SK-N-MC (cell line): ENCODE measurements at regions not wholly inside any gene's neighbourhood (a gene's known extent, or its start where the extent isn't known, plus 50 kb on each side); places are given as distances from the start of the nearest gene placed in this dataset.

Source experiments
- DNase-seq: peaks from one replicate; pipeline ENCODE4 v3.0.0-alpha.2; 2011; ENCODE audit warnings: low read depth, low spot score
- H3K27ac ChIP-seq: fragments of 200-600 bp; sonication (generic); 2 replicates; pipeline ENCODE4 v1.5.1; 2016; ENCODE audit warnings: mixed run types
- H3K36me3 ChIP-seq: fragments of 200-600 bp; sonication (generic); 2 replicates; pipeline ENCODE4 v1.6.1; 2017; ENCODE audit warnings: antibody characterized with exemption, low read length, mixed read lengths; ENCODE audit not compliant: insufficient read depth
- H3K4me3 ChIP-seq: fragments of 200-600 bp; sonication (generic); 2 replicates; pipeline ENCODE4 v1.5.1; 2016
- H3K9ac ChIP-seq: fragments of 200-600 bp; sonication (generic); 2 replicates; pipeline ENCODE4 v1.8.0; 2017; ENCODE audit warnings: mixed run types, mixed read lengths; ENCODE audit not compliant: insufficient read length
- H3K9me3 ChIP-seq: fragments of 200-600 bp; sonication (generic); 2 replicates; pipeline ENCODE4 v1.6.1; 2017; ENCODE audit warnings: low read depth, mild to moderate bottlenecking, antibody characterized with exemption, low read length, moderate library complexity, mixed read lengths
- EZH2 ChIP-seq: fragments of 200-600 bp; sonication (generic); IDR thresholded peaks from one replicate; pipeline ENCODE4 v1.6.1; 2017; ENCODE audit warnings: antibody characterized with exemption
- FOXP2 ChIP-seq: optimal IDR thresholded peaks from 2 replicates; pipeline ENCODE3; 2011; ENCODE audit warnings: mild to moderate bottlenecking, moderate library complexity; ENCODE audit not compliant: insufficient read depth; ENCODE audit errors: extremely low read length, control extremely low read depth
- POLR2AphosphoS5 ChIP-seq: IDR thresholded peaks from 2 replicates; pipeline ENCODE4 v1.6.1; 2012; ENCODE audit warnings: mild to moderate bottlenecking, low read depth, low read length, borderline replicate concordance

DNA sequence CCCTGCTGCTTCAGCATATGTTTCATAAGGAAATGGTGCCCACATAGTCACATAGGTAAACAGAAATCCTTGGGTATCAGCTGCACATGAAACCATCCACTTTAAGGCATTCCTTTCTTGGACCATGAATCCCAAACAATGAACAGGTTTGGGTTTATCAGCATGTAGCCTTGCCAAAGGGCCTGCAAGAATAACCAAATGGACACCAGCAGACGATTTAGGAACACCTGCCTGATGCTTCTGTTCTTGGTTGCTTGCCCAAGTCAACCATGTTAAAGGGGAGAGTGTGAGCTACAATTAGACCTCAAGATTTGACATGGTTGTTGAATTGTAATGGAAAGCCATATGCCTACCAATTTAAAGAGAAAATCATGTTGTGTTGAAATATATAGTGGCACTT lies 1342.7 kb upstream of the PIK3C3 start:
- no peak overlapping the region for H3K4me3 ChIP-seq
- H3K36me3 ChIP-seq = no peaks in the 10 kb centered on the region
- no peak overlapping the region for H3K9ac ChIP-seq
- H3K9me3 ChIP-seq = no peaks in the 10 kb centered on the region
- TF ChIP-seq FOXP2 (no peak), EZH2 (no peak), POLR2AphosphoS5 (no peak)
- DNase-seq = no peak
- H3K27ac ChIP-seq = no peak overlapping the region

DNA sequence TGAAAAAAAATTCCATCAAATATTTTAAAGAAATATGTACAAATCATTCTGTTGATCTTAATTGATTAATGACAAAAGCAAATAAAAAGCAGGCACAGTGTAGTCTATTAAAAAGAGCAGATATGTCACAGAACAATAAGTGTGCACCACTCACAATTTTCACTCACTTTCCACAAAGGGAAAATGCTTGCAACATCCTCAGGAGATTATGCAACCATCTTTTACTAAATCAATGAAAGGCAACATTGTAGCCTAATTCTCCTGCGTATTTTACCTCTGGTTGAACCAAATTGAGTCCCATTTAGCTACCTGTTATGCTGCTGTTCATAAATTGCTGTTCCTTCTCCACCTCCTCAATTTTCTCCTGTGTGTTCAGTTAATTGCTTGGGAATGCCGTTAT lies 1346.8 kb upstream of the PIK3C3 start:
- no peaks in the 10 kb centered on the region for H3K36me3 ChIP-seq
- TF ChIP-seq FOXP2 = no peak
- H3K9me3 ChIP-seq = no peaks in the 10 kb centered on the region
- H3K9ac ChIP-seq = no peak overlapping the region
- H3K4me3 ChIP-seq = no peak overlapping the region
- DNase-seq = no peak
- H3K27ac ChIP-seq = no peak overlapping the region

DNA sequence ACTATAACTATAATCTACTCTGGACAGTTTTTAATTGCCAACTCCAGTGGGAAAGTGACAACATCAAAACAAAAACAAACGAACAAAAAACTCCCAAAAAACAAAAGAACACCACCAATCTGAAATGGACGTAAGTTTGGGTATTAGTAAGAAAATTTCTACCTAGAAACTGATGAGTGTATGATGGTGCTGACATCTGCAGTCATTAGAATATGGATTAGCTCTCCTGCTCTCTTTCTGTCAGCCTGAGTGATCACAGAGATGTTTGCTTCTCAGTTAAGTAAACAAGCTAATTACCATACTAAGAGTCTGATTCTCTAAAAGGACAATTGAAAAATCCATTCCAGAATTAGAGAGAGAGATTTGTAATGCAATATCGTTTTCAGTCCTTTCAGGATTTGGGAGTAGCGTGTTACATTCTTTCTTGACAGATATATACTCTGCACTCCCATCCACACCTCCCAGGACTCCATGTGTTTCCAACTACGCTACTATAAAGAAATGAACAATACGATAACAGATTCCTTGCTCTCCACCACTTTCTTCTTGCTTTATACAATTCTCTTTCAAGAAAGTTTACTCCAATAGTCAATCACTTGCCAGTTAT lies 1347.4 kb upstream of the PIK3C3 start:
- no peaks in the 10 kb centered on the region for H3K36me3 ChIP-seq
- no peak for DNase-seq
- H3K27ac ChIP-seq = no peak overlapping the region
- no peak overlapping the region for H3K9ac ChIP-seq
- no peaks in the 10 kb centered on the region for H3K9me3 ChIP-seq
- TF ChIP-seq POLR2AphosphoS5 (no peak), EZH2 (no peak), FOXP2 (no peak)
- H3K4me3 ChIP-seq = no peak overlapping the region

DNA sequence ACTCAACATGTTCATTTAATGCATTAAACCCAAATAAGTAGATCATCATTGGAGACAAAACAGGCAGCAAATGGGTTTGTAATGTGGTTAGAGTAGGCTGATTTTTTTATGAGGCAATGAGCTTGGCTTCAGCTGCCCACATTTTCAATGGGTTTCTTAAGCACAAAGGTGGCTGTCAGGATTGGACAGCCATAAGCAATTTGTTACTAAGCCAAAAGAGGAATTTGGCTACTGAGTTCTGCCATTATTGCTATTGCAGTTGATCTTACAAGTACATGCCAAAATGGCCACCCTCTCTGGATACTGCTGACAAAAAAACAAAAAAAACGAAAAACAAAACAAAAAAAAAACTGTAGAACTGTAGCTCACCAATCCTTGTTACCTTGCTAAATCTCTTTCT lies 1348.0 kb upstream of the PIK3C3 start:
- Histone ChIP-seq H3K4me3 (no peak overlapping the region), H3K36me3 (no peaks in the 10 kb centered on the region), H3K9ac (no peak overlapping the region), H3K9me3 (no peaks in the 10 kb centered on the region), H3K27ac (no peak overlapping the region)
- no peak for DNase-seq
- TF ChIP-seq EZH2 (no peak), POLR2AphosphoS5 (no peak), FOXP2 (no peak)

DNA sequence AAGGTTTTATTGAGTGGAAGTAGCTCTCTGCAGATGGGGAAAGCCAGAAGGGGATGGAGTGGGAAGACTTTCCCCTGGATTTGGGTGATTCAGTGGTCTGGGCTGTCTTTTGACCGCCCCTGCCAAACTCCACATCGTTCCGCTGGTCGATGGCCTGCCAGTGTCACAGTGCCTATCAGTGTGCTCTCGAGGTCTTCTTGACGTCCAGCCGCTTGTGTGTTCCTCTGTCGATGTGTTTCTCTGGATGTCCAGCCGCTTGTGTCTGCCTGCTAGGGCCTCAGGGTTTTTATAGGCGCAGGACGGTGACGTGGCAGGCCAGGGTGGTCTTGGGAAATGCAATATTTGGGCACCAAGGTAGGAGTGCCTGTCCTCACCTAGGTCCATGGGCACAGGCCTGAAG lies 1371.4 kb upstream of the PIK3C3 start:
- H3K9me3 ChIP-seq = no peaks in the 10 kb centered on the region
- no peak for DNase-seq
- TF ChIP-seq POLR2AphosphoS5 (no peak), EZH2 (no peak), FOXP2 (no peak)
- H3K27ac ChIP-seq = no peak overlapping the region
- no peak overlapping the region for H3K9ac ChIP-seq
- no peaks in the 10 kb centered on the region for H3K36me3 ChIP-seq
- no peak overlapping the region for H3K4me3 ChIP-seq

DNA sequence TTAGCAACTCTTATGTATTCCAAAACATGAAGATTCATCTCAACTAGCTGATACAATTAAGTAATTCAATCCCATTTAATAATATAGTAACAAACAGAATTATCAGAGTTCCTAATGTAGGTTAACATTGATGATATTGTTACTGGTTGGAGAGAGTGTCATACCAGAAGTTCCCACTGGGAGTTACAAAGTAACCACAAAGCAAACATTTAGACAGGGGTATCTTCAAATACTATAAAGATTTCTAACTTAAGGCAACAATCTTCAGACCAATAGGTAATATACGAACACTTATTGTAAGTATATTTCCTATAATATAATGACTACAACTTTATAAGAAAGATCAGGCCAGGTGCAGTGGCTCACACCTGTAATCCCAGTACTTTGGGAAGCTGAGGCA lies 1372.9 kb upstream of the PIK3C3 start:
- H3K9me3 ChIP-seq = no peaks in the 10 kb centered on the region
- TF ChIP-seq POLR2AphosphoS5 (no peak), EZH2 (no peak), FOXP2 (no peak)
- no peak overlapping the region for H3K27ac ChIP-seq
- no peak overlapping the region for H3K9ac ChIP-seq
- no peak overlapping the region for H3K4me3 ChIP-seq
- H3K36me3 ChIP-seq = no peaks in the 10 kb centered on the region
- no peak for DNase-seq

DNA sequence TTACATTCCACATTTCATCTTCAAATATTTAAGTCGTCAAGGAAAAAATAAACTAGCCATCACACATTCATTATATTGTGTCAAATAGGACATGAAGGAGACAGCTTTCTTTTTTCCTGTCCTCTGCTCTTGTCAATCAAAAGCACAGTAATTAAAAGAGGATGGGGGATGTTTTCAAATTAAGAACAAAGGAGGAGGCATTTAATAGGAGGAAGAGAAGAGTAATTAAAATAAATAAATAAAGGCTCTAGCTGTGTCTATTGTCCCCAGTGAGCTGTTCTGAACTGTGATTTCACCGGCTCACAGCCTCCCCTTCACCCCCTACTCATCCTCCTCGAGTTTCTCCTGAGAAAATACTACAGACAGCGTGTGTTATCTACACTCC lies 1377.1 kb upstream of the PIK3C3 start:
- H3K9ac ChIP-seq = no peak overlapping the region
- no peak overlapping the region for H3K4me3 ChIP-seq
- H3K27ac ChIP-seq = no peak overlapping the region
- no peak for TF ChIP-seq POLR2AphosphoS5
- TF ChIP-seq FOXP2 = no peak
- no peak for TF ChIP-seq EZH2
- no peaks in the 10 kb centered on the region for H3K9me3 ChIP-seq
- DNase-seq = no peak
- no peaks in the 10 kb centered on the region for H3K36me3 ChIP-seq

DNA sequence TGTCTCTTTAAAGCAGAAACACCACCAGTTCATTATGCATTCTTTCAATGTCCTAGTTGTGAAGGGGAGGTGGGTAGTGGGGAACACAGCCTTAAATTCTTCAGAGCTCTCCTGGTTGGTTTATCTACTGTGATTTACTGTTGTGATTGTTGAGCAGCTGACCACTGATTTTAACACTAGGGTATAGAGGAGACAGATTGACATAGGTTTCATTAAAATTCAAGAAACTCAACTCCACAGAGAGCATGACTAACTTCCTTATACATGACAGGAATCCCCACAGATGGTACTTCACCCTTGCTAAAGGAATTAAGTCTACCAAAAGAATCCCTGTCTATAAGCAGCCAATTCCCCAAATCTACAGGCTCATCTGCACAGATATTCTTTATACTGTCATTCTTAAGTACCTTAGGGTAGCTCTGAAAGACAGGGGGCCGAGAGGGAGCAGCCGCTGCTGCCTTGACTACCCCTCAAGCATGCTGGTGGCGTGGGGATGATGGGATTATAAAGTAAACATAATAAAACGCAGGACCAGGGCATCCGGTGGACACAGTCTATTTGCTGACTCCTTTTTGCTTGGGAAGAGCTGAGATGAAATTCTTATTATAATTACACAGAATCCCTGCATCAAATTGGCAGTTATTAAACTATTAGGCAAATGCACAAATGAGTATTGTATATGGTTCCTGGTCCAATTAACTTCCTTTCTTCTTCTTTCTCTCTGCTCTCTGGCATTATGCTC lies 1377.6 kb upstream of the PIK3C3 start:
- no peak overlapping the region for H3K9ac ChIP-seq
- no peak overlapping the region for H3K4me3 ChIP-seq
- H3K27ac ChIP-seq = no peak overlapping the region
- no peaks in the 10 kb centered on the region for H3K9me3 ChIP-seq
- DNase-seq = no peak
- H3K36me3 ChIP-seq = no peaks in the 10 kb centered on the region
- no peak for TF ChIP-seq POLR2AphosphoS5
- TF ChIP-seq FOXP2 = no peak
- TF ChIP-seq EZH2 = no peak

DNA sequence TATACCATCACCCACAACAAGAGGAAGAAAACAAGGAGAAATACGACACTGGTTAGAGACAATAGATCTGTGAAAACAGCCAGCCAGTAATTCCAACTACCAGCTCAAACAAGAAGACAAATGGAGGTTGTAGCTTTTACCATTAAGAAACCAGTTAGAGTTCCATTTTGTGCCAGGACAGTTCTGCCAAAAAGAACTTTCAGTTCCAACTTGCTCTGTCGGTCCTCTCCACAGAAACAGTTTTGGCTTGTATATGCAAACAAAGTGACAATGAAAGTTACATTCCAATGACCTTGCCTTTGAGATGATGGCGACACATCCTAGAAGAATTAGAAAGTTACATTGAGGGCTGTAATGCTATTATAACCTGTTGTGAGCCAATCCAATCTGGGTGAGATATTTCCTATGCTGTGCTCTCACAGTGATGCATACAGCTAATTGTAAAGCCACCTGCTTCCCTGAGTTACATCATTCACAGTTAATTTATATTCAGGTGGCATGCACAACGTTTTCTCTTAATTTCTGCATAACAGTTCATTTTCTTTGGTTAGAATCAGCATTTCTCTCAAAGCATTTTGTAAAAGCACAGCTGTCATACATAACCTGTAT lies 1378.4 kb upstream of the PIK3C3 start:
- TF ChIP-seq FOXP2 = no peak
- TF ChIP-seq POLR2AphosphoS5 = no peak
- no peak for TF ChIP-seq EZH2
- Histone ChIP-seq H3K27ac (no peak overlapping the region), H3K9me3 (no peaks in the 10 kb centered on the region), H3K9ac (no peak overlapping the region), H3K4me3 (no peak overlapping the region), H3K36me3 (no peaks in the 10 kb centered on the region)
- DNase-seq = no peak
